GM12878 (cell line): ENCODE measurements at regions not wholly inside any gene's neighbourhood (a gene's known extent, or its start where the extent isn't known, plus 50 kb on each side); places are given as distances from the start of the nearest gene placed in this dataset.

Source experiments
- ATAC-seq: fragments of 200-7000 bp; cut with Tn5 transposase; 3 replicates; pipeline ENCODE4 v1.9.1; 2020; ENCODE audit warnings: mild to moderate bottlenecking, moderate library complexity
- BruUV-seq: library from RNA; stranded (reverse); fragments of 400-500 nt; replicated peaks from 2 replicates; lab custom pipeline; 2021; lab: Mats Ljungman, UMichigan
- CTCF ChIA-PET: fragments of 300-600 bp; sonication (Branson Sonifier 250); formaldehyde crosslinking; extraction: SDS; loops from one replicate; lab custom pipeline; 2021; ENCODE audit warnings: inconsistent platforms; lab: Yijun Ruan, JAX
- POLR2A ChIA-PET: fragments of 350-600 bp; formaldehyde crosslinking; extraction: SDS; loops from one replicate; lab custom pipeline; 2021; ENCODE audit warnings: inconsistent platforms; lab: Charles Lee
- RAD21 ChIA-PET: fragments of 300-600 bp; sonication (Branson Sonifier 250); formaldehyde crosslinking; loops from one replicate; lab custom pipeline; 2023; ENCODE audit warnings: antibody characterized with exemption; ENCODE audit not compliant: unreplicated experiment; lab: Charles Lee
- SMC1A ChIA-PET: fragments of 300-600 bp; sonication (Branson Sonifier 250); formaldehyde crosslinking; loops from one replicate; lab custom pipeline; 2023; ENCODE audit not compliant: unreplicated experiment, uncharacterized antibody; lab: Charles Lee
- DNase-seq: peaks from one replicate; pipeline ENCODE4 v3.0.0-alpha.2; 2011; ENCODE audit warnings: low read depth, low spot score
- FAIRE-seq: peaks from 3 replicates; lab custom pipeline; 2011; peaks lifted over from hg19 to GRCh38; lab: Jason Lieb, UNC
- H2AFZ ChIP-seq: 2 replicates; pipeline ENCODE4 v1.6.0; 2011; ENCODE audit warnings: low read depth, low read length, control low read depth; ENCODE audit not compliant: control insufficient read depth
- H3K27ac ChIP-seq: 2 replicates; pipeline ENCODE4 v1.5.1; 2011; ENCODE audit warnings: control low read depth; ENCODE audit not compliant: control insufficient read depth, insufficient read depth
- H3K27me3 ChIP-seq, 2 experiments: replicated peaks in 1 of 2; 2 replicates each; pipeline versions ENCODE4 v1.6.0 to v1.6.1; 2011; ENCODE audit warnings: low read length in 1 of 2; ENCODE audit not compliant: control insufficient read depth in 2 of 2, insufficient read depth in 2 of 2
- H3K36me3 ChIP-seq, 2 experiments: 2 replicates each; pipeline ENCODE4 v1.5.1; 2011; ENCODE audit warnings: low read length in 1 of 2; ENCODE audit not compliant: control insufficient read depth in 2 of 2, insufficient read depth in 2 of 2
- H3K4me1 ChIP-seq: 2 replicates; pipeline ENCODE4 v1.6.1; 2011; ENCODE audit warnings: mild to moderate bottlenecking, low read length, moderate library complexity, mixed read lengths; ENCODE audit not compliant: control insufficient read depth, insufficient read depth
- H3K4me2 ChIP-seq: 2 replicates; pipeline ENCODE4 v1.6.0; 2011; ENCODE audit warnings: control low read depth; ENCODE audit not compliant: control insufficient read depth, insufficient read depth
- H3K4me3 ChIP-seq: fragments of 200-600 bp; sonication (generic); 2 replicates; pipeline ENCODE4 v1.5.1; 2016
- H3K79me2 ChIP-seq: 2 replicates; pipeline ENCODE4 v1.6.0; 2011; ENCODE audit warnings: low read length; ENCODE audit not compliant: control insufficient read depth, insufficient read depth
- H3K9ac ChIP-seq: 2 replicates; pipeline ENCODE4 v1.8.0; 2011; ENCODE audit warnings: low read length, control low read depth, mixed read lengths; ENCODE audit not compliant: control insufficient read depth, insufficient read depth
- H3K9me3 ChIP-seq: replicated peaks from 3 replicates; pipeline ENCODE4 v1.5.1; 2011; ENCODE audit warnings: mild to moderate bottlenecking, low read length; ENCODE audit not compliant: control insufficient read depth, insufficient read depth
- H4K20me1 ChIP-seq: 2 replicates; pipeline ENCODE4 v1.6.0; 2011; ENCODE audit not compliant: control insufficient read depth, insufficient read depth
- ATF7 ChIP-seq: fragments of 450-650 bp; IDR thresholded peaks from 2 replicates; pipeline ENCODE4 v1.6.1; 2016; ENCODE audit warnings: low read depth, mild to moderate bottlenecking
- BCL11A ChIP-seq: IDR thresholded peaks from 2 replicates; pipeline ENCODE4 v1.6.1; 2011; ENCODE audit warnings: low read depth, low read length
- HDAC2 ChIP-seq: fragments of 200-600 bp; sonication (generic); IDR thresholded peaks from 2 replicates; pipeline ENCODE4 v1.6.1; 2017
- LARP7 ChIP-seq: fragments of 450-650 bp; IDR thresholded peaks from 2 replicates; pipeline ENCODE4 v1.6.1; 2017; ENCODE audit warnings: mild to moderate bottlenecking
- NFIC ChIP-seq: IDR thresholded peaks from 2 replicates; pipeline ENCODE4 v1.6.1; 2012; ENCODE audit warnings: low read depth, mild to moderate bottlenecking, inconsistent platforms, low read length, moderate library complexity
- PML ChIP-seq: IDR thresholded peaks from 2 replicates; pipeline ENCODE4 v1.6.1; 2012; ENCODE audit warnings: low read length, inconsistent platforms
- POU2F2 ChIP-seq: IDR thresholded peaks from 3 replicates; pipeline ENCODE4 v1.6.1; 2011; ENCODE audit warnings: low read depth, mild to moderate bottlenecking, low read length, borderline replicate concordance
- RBBP5 ChIP-seq: fragments of 200-600 bp; sonication (generic); conservative IDR thresholded peaks from 2 replicates; pipeline ENCODE4 v1.6.1; 2016
- SIN3A ChIP-seq: IDR thresholded peaks from 2 replicates; pipeline ENCODE4 v1.6.1; 2012; ENCODE audit warnings: low read depth, low read length, improper control_type of control experiment
- SMAD1 ChIP-seq: fragments of 450-650 bp; IDR thresholded peaks from 2 replicates; pipeline ENCODE4 v1.6.1; 2018; ENCODE audit warnings: mild to moderate bottlenecking, low read depth; ENCODE audit not compliant: partially characterized antibody
- SREBF1 ChIP-seq: IDR thresholded peaks from 2 replicates; pipeline ENCODE4 v1.6.1; 2012; ENCODE audit warnings: mild to moderate bottlenecking, low read length
- SREBF2 ChIP-seq: IDR thresholded peaks from 2 replicates; pipeline ENCODE4 v1.6.1; 2012; ENCODE audit warnings: mild to moderate bottlenecking, low read length
- ZNF207 ChIP-seq: fragments of 450-650 bp; IDR thresholded peaks from 2 replicates; pipeline ENCODE4 v1.6.1; 2014; ENCODE audit warnings: antibody characterized with exemption, mild to moderate bottlenecking, borderline replicate concordance
- ZNF384 ChIP-seq: IDR thresholded peaks from 2 replicates; pipeline ENCODE4 v1.6.1; 2012; ENCODE audit warnings: low read depth, mild to moderate bottlenecking, low read length, improper control_type of control experiment, borderline replicate concordance
- ZZZ3 ChIP-seq: IDR thresholded peaks from 2 replicates; pipeline ENCODE4 v1.6.1; 2011; ENCODE audit warnings: low read depth; ENCODE audit not compliant: control insufficient read depth, insufficient read length
- WGBS: methylation state at CpG from one replicate; pipeline ENCODE4 v1.1.6; 2016; ENCODE audit warnings: low lambda C conversion rate; ENCODE audit not compliant: insufficient replicate concordance, insufficient coverage; ENCODE audit errors: missing lambda C conversion rate; 5-methylcytosine and 5-hydroxymethylcytosine counted together
- in situ Hi-C: fragments of 300-500 bp; cut with MboI; formaldehyde crosslinking; loops from 9 replicates; pipeline ENCODE4 v1.14.3; 2018; ENCODE audit warnings: mixed read lengths
- intact Hi-C: fragments of 100-400 bp; cut with micrococcal nuclease; formaldehyde crosslinking; loops from one replicate; pipeline ENCODE4 v1.14.2; 2022; ENCODE audit not compliant: unreplicated experiment
- TF ChIP-seq, protein P1 (sequence below): fragments of 450-650 bp; formaldehyde crosslinking; IDR thresholded peaks from 2 replicates; pipeline ENCODE4 v1.4.0; 2022; ENCODE audit warnings: mild to moderate bottlenecking, moderate library complexity
- TF ChIP-seq, protein P2 (sequence below): IDR thresholded peaks from 2 replicates; pipeline ENCODE4 v1.6.1; 2012; ENCODE audit warnings: low read depth, low read length, improper control_type of control experiment

DNA sequence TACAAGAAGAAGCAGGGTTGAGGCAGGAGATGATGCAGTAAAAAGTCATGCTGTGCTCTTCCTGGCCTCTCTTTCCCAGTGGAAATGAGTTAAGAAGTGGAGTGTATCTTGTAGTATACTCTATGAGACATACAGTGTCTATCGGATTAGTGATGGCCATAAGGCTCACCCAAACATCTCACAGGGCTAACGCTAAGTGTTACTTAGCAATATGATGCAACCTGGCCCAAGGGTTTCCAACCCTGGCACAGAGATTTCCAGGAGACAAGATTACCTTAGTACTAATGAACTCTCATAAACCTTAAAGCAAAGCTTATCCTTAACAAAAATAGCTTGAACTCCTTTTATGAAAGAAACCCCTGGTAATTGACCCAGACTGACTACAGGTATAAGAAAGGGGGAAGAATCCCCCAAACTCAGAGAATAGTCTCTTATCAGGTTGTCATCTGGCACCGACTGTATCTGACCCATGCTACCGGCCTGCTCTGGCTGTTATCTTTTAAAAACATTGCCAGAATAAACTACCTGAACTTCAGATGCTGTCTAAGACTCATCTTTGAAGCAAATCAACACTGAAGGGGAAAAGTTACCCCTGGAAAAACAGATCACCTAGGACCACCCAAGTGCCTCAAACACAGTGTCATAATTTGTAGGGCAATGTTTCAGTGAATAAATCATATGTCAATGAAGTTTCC is 1002.0 kb downstream of the REEP3 start:
- H3K9me3 ChIP-seq, result no peaks in the 10 kb centered on the region
- H3K4me3 ChIP-seq, result no peak overlapping the region
- ChIA-PET CTCF (no interaction called here), SMC1A (interaction anchor here (0.6 kb wide), 1 partner anchor 10 kb away, joined by 3 read pairs; no protein-coding TSS in a partner anchor), RAD21 (no interaction called here), POLR2A (no interaction called here)
- 28% methylated on average over 4 of the region's 4 CpGs for WGBS
- no peak for DNase-seq
- H3K4me2 ChIP-seq, result no peak overlapping the region
- intact Hi-C loops, result no loop called here
- no peak overlapping the region for H3K9ac ChIP-seq
- no peak overlapping the region for H2AFZ ChIP-seq
- no TSS peak for BruUV-seq
- H3K27me3 ChIP-seq, result no peaks in the 10 kb centered on the region
- no peak overlapping the region for H3K27ac ChIP-seq
- ATAC-seq, result no peak
- no peak for FAIRE-seq
- no peaks in the 10 kb centered on the region for H3K4me1 ChIP-seq
- in situ Hi-C loops, result no loop called here
- no peak for TF ChIP-seq PML
- TF ChIP-seq BCL11A, result no peak
- no peak for TF ChIP-seq RBBP5
- no peak for TF ChIP-seq SIN3A
- TF ChIP-seq ZZZ3, result no peak
- TF ChIP-seq POU2F2, result no peak
- TF ChIP-seq, all 136 proteins: peak for 0
- H3K36me3 ChIP-seq, result no peaks in the 10 kb centered on the region
- H3K79me2 ChIP-seq, result no peaks in the 10 kb centered on the region
- H4K20me1 ChIP-seq, result no peaks in the 10 kb centered on the region

DNA sequence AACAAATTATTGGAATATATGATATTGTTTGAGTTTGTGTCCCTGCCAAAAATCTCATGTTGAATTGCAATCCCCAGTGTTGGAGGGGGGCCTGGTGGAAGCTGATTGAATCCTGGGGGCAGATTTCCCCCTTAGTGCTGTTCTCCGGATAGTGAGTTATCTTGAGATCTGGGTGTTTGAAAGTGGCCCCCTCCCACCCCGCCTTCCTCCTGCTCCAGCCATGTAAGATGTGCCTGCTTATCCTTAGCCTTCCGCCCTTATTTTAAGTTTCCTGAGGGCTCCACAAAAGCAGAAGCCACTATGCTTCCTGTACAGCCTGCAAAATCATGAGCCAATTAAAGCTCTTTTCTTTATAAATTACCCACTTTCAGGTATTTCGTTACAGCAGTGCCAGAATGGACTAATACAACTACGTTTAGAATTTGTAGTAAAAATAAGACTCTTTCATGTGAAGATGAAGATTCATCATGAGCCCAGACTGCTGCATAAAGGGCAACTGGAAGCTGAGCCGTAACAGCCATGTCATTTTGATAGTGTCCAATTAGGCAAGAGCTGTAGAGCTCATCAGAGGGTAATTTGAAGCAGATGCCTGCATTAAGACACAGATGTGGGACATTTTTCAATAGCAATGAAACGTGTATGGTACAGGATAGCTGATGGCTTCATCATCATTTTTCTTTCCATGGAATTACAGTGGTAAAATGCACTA is 1007.2 kb downstream of the REEP3 start:
- CTCF ChIA-PET, result no interaction called here
- intact Hi-C loops, result no loop called here
- TF ChIP-seq, protein P1, sequence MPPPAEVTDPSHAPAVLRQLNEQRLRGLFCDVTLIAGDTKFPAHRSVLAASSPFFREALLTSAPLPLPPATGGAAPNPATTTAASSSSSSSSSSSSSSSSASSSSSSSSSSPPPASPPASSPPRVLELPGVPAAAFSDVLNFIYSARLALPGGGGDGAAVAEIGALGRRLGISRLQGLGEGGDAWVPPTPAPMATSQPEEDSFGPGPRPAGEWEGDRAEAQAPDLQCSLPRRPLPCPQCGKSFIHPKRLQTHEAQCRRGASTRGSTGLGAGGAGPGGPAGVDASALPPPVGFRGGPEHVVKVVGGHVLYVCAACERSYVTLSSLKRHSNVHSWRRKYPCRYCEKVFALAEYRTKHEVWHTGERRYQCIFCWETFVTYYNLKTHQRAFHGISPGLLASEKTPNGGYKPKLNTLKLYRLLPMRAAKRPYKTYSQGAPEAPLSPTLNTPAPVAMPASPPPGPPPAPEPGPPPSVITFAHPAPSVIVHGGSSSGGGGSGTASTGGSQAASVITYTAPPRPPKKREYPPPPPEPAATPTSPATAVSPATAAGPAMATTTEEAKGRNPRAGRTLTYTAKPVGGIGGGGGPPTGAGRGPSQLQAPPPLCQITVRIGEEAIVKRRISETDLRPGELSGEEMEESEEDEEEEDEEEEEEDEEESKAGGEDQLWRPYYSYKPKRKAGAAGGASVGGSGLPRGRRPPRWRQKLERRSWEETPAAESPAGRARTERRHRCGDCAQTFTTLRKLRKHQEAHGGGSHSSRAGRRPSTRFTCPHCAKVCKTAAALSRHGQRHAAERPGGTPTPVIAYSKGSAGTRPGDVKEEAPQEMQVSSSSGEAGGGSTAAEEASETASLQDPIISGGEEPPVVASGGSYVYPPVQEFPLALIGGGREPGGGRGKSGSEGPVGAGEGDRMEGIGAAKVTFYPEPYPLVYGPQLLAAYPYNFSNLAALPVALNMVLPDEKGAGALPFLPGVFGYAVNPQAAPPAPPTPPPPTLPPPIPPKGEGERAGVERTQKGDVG (CRISPR knock-in tag), result no peak
- TF ChIP-seq POU2F2 (no peak), ZNF384 (no peak), HDAC2 (no peak), SMAD1 (no peak), ATF7 (no peak), SREBF1 (no peak), SREBF2 (no peak), LARP7 (no peak), ZNF207 (no peak), NFIC (no peak)
- TF ChIP-seq, protein P2, sequence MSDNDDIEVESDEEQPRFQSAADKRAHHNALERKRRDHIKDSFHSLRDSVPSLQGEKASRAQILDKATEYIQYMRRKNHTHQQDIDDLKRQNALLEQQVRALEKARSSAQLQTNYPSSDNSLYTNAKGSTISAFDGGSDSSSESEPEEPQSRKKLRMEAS, result no peak

More for the DNA sequence above, 1007.2 kb downstream of the REEP3 start:
- Histone ChIP-seq H3K4me3 (no peak overlapping the region), H3K9me3 (no peaks in the 10 kb centered on the region), H3K27ac (no peak overlapping the region), H3K4me2 (no peak overlapping the region), H4K20me1 (no peaks in the 10 kb centered on the region), H3K4me1 (no peaks in the 10 kb centered on the region), H3K9ac (no peak overlapping the region), H3K79me2 (no peaks in the 10 kb centered on the region), H3K27me3 (no peaks in the 10 kb centered on the region), H3K36me3 (no peaks in the 10 kb centered on the region), H2AFZ (no peak overlapping the region)
- WGBS, result under 1% methylated on average over 7 of the region's 7 CpGs
- POLR2A ChIA-PET, result no interaction called here
- FAIRE-seq (no peak), ATAC-seq (no peak), DNase-seq (no peak)
- RAD21 ChIA-PET, result no interaction called here
- in situ Hi-C loops, result no loop called here
- SMC1A ChIA-PET, result no interaction called here
- BruUV-seq, result no TSS peak
